ENCODE measurements at regions not wholly inside any gene's neighbourhood (a gene's known extent, or its start where the extent isn't known, plus 50 kb on each side); places are given as distances from the start of the nearest gene placed in this dataset.

GRCh38 chr5:89722538-89722937, 687.0 kb downstream of the CETN3 start:
- CTCF ChIA-PET = no interaction called here
- Mint-ChIP-seq H3K4me3 (no peak overlapping the region), H3K27me3 (no peaks in the 10 kb centered on the region), H3K36me3 (no peaks in the 10 kb centered on the region), H3K4me1 (ENCODE audit: low read depth) (no peaks in the 10 kb centered on the region), H3K27ac (no peak overlapping the region), H3K9me3 (peaks cover 4% of the 10 kb centered on the region)
- POLR2A ChIA-PET = no interaction called here
- DNase-seq = no peak
- intact Hi-C loops (cut with micrococcal nuclease) = no loop called here

GRCh38 chr5:89721931-89722330, 687.6 kb downstream of the CETN3 start:
- H3K27ac Mint-ChIP-seq = no peak overlapping the region
- H3K4me1 Mint-ChIP-seq (ENCODE audit: low read depth) = no peaks in the 10 kb centered on the region
- peaks cover 4% of the 10 kb centered on the region for H3K9me3 Mint-ChIP-seq
- ChIA-PET POLR2A (no interaction called here), CTCF (no interaction called here)
- intact Hi-C loops (cut with micrococcal nuclease) = no loop called here
- H3K4me3 Mint-ChIP-seq = no peak overlapping the region
- no peaks in the 10 kb centered on the region for H3K36me3 Mint-ChIP-seq
- H3K27me3 Mint-ChIP-seq = no peaks in the 10 kb centered on the region
- no peak for DNase-seq

- Mint-ChIP-seq H3K36me3 (no peaks in the 10 kb centered on the region), H3K27me3 (no peaks in the 10 kb centered on the region), H3K4me3 (no peak overlapping the region), H3K27ac (no peak overlapping the region), H3K4me1 (ENCODE audit: low read depth) (no peaks in the 10 kb centered on the region), H3K9me3 (peaks cover 4% of the 10 kb centered on the region)
- ChIA-PET CTCF (no interaction called here), POLR2A (no interaction called here)
- no peak for DNase-seq
- intact Hi-C loops (cut with micrococcal nuclease) = no loop called here
These were observed 688.2 kb downstream of the CETN3 start for GRCh38 chr5:89721353-89721752.

GRCh38 chr5:89712134-89712700, 697.3 kb downstream of the CETN3 start:
- intact Hi-C loops (cut with micrococcal nuclease) = no loop called here
- Mint-ChIP-seq H3K27ac (no peak overlapping the region), H3K9me3 (no peaks in the 10 kb centered on the region), H3K4me3 (no peak overlapping the region), H3K4me1 (ENCODE audit: low read depth) (no peaks in the 10 kb centered on the region), H3K27me3 (no peaks in the 10 kb centered on the region), H3K36me3 (no peaks in the 10 kb centered on the region)
- ChIA-PET CTCF (no interaction called here), POLR2A (no interaction called here)
- no peak for DNase-seq

- DNase-seq = no peak
- Mint-ChIP-seq H3K9me3 (no peaks in the 10 kb centered on the region), H3K27ac (no peak overlapping the region), H3K4me1 (ENCODE audit: low read depth) (no peaks in the 10 kb centered on the region), H3K36me3 (no peaks in the 10 kb centered on the region), H3K27me3 (no peaks in the 10 kb centered on the region), H3K4me3 (no peak overlapping the region)
- CTCF ChIA-PET = no interaction called here
- intact Hi-C loops (cut with micrococcal nuclease) = no loop called here
- POLR2A ChIA-PET = no interaction called here
These were observed 698.0 kb downstream of the CETN3 start for GRCh38 chr5:89711526-89711925.

- ChIA-PET CTCF (no interaction called here), POLR2A (no interaction called here)
- no peak for DNase-seq
- H3K9me3 Mint-ChIP-seq = peaks cover 3% of the 10 kb centered on the region
- no peak overlapping the region for H3K27ac Mint-ChIP-seq
- no peaks in the 10 kb centered on the region for H3K36me3 Mint-ChIP-seq
- no peaks in the 10 kb centered on the region for H3K4me1 Mint-ChIP-seq (ENCODE audit: low read depth)
- no peaks in the 10 kb centered on the region for H3K27me3 Mint-ChIP-seq
- intact Hi-C loops (cut with micrococcal nuclease) = no loop called here
- no peak overlapping the region for H3K4me3 Mint-ChIP-seq
These were observed 699.5 kb downstream of the CETN3 start for GRCh38 chr5:89710006-89710405.

- H3K27me3 Mint-ChIP-seq = no peaks in the 10 kb centered on the region
- ChIA-PET CTCF (no interaction called here), POLR2A (no interaction called here)
- H3K27ac Mint-ChIP-seq = no peak overlapping the region
- DNase-seq = no peak
- H3K4me3 Mint-ChIP-seq = no peak overlapping the region
- peaks cover 3% of the 10 kb centered on the region for H3K9me3 Mint-ChIP-seq
- no peaks in the 10 kb centered on the region for H3K36me3 Mint-ChIP-seq
- intact Hi-C loops (cut with micrococcal nuclease) = no loop called here
- no peaks in the 10 kb centered on the region for H3K4me1 Mint-ChIP-seq (ENCODE audit: low read depth)
These were observed 701.7 kb downstream of the CETN3 start for GRCh38 chr5:89707891-89708290.

- no peaks in the 10 kb centered on the region for H3K4me1 Mint-ChIP-seq (ENCODE audit: low read depth)
- DNase-seq = no peak
- peaks cover 3% of the 10 kb centered on the region for H3K9me3 Mint-ChIP-seq
- no peak overlapping the region for H3K4me3 Mint-ChIP-seq
- no peaks in the 10 kb centered on the region for H3K27me3 Mint-ChIP-seq
- POLR2A ChIA-PET = no interaction called here
- CTCF ChIA-PET = no interaction called here
- no peak overlapping the region for H3K27ac Mint-ChIP-seq
- no peaks in the 10 kb centered on the region for H3K36me3 Mint-ChIP-seq
- intact Hi-C loops (cut with micrococcal nuclease) = no loop called here
These were observed 702.8 kb downstream of the CETN3 start for GRCh38 chr5:89706731-89707130.

- Mint-ChIP-seq H3K4me3 (no peak overlapping the region), H3K4me1 (ENCODE audit: low read depth) (no peaks in the 10 kb centered on the region), H3K27me3 (no peaks in the 10 kb centered on the region), H3K9me3 (peaks cover 8% of the 10 kb centered on the region), H3K27ac (no peak overlapping the region), H3K36me3 (no peaks in the 10 kb centered on the region)
- intact Hi-C loops (cut with micrococcal nuclease) = no loop called here
- no peak for DNase-seq
- ChIA-PET POLR2A (no interaction called here), CTCF (no interaction called here)
These were observed 705.7 kb downstream of the CETN3 start for GRCh38 chr5:89703817-89704216.

GRCh38 chr5:89698028-89698427, 711.5 kb downstream of the CETN3 start:
- Mint-ChIP-seq H3K4me3 (no peak overlapping the region), H3K27ac (no peak overlapping the region), H3K36me3 (no peaks in the 10 kb centered on the region), H3K27me3 (no peaks in the 10 kb centered on the region), H3K9me3 (peaks cover 9% of the 10 kb centered on the region), H3K4me1 (ENCODE audit: low read depth) (no peaks in the 10 kb centered on the region)
- POLR2A ChIA-PET = no interaction called here
- intact Hi-C loops (cut with micrococcal nuclease) = no loop called here
- DNase-seq = no peak
- CTCF ChIA-PET = no interaction called here

GRCh38 chr5:89697581-89697980, 712.0 kb downstream of the CETN3 start:
- Mint-ChIP-seq H3K27ac (no peak overlapping the region), H3K4me1 (ENCODE audit: low read depth) (no peaks in the 10 kb centered on the region), H3K36me3 (no peaks in the 10 kb centered on the region), H3K9me3 (peaks cover 9% of the 10 kb centered on the region), H3K27me3 (no peaks in the 10 kb centered on the region), H3K4me3 (no peak overlapping the region)
- ChIA-PET POLR2A (no interaction called here), CTCF (no interaction called here)
- no peak for DNase-seq
- intact Hi-C loops (cut with micrococcal nuclease) = no loop called here

- H3K4me1 Mint-ChIP-seq (ENCODE audit: low read depth) = no peaks in the 10 kb centered on the region
- CTCF ChIA-PET = no interaction called here
- POLR2A ChIA-PET = no interaction called here
- H3K4me3 Mint-ChIP-seq = no peak overlapping the region
- peaks cover 9% of the 10 kb centered on the region for H3K9me3 Mint-ChIP-seq
- H3K27me3 Mint-ChIP-seq = no peaks in the 10 kb centered on the region
- intact Hi-C loops (cut with micrococcal nuclease) = no loop called here
- no peak overlapping the region for H3K27ac Mint-ChIP-seq
- no peak for DNase-seq
- no peaks in the 10 kb centered on the region for H3K36me3 Mint-ChIP-seq
These were observed 714.2 kb downstream of the CETN3 start for GRCh38 chr5:89695371-89695770.

GRCh38 chr5:89694026-89694550, 715.5 kb downstream of the CETN3 start:
- intact Hi-C loops (cut with micrococcal nuclease) = no loop called here

GRCh38 chr5:89690331-89690730, 719.2 kb downstream of the CETN3 start:
- no peak overlapping the region for H3K4me3 Mint-ChIP-seq
- POLR2A ChIA-PET = no interaction called here
- CTCF ChIA-PET = no interaction called here
- H3K9me3 Mint-ChIP-seq = peaks cover 9% of the 10 kb centered on the region
- DNase-seq = no peak
- no peaks in the 10 kb centered on the region for H3K36me3 Mint-ChIP-seq
- H3K4me1 Mint-ChIP-seq (ENCODE audit: low read depth) = no peaks in the 10 kb centered on the region
- intact Hi-C loops (cut with micrococcal nuclease) = no loop called here
- no peak overlapping the region for H3K27ac Mint-ChIP-seq
- no peaks in the 10 kb centered on the region for H3K27me3 Mint-ChIP-seq

More at GRCh38 chr5:89694026-89694550, 715.5 kb downstream of the CETN3 start:
- POLR2A ChIA-PET = no interaction called here
- DNase-seq = no peak
- Mint-ChIP-seq H3K27ac (no peak overlapping the region), H3K9me3 (peaks cover 7% of the 10 kb centered on the region), H3K36me3 (no peaks in the 10 kb centered on the region), H3K4me1 (ENCODE audit: low read depth) (no peaks in the 10 kb centered on the region), H3K27me3 (no peaks in the 10 kb centered on the region), H3K4me3 (no peak overlapping the region)
- CTCF ChIA-PET = no interaction called here
